GM19035 (cell line): ENCODE measurements at regions not wholly inside any gene's neighbourhood (a gene's known extent, or its start where the extent isn't known, plus 50 kb on each side); places are given as distances from the start of the nearest gene placed in this dataset.
"Not testable (repeated sequence)": the region's sequence is repeated elsewhere in the genome, so short reads cannot be mapped to it uniquely, and the experiment has no call there.

Experiments
- ATAC-seq: cut with Tn5 transposase; IDR thresholded peaks from one replicate; pipeline ENCODE4 v1.9.1; 2021; ENCODE audit not compliant: unreplicated experiment

DNA sequence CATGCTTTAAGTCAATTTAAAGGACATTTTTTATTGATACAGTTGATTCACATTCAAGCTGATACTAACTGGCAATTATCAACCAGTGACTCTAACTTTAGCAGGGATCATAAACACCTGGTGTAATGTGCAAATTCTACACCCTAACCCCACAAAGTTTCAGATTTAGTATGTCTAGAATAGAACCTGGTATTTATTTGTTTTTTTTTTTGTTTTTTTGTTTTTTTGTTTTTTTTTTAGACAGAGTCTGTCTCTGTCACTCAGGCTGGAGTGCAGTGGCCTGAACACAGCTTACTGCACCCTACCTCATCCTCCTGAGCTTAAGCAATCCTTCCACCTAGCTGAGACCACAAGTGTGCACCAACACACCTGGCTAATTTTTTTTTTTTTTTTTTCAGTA lies 311.2 kb upstream of the SEMA6A start:
- ATAC-seq, result peak; percentile 62

DNA sequence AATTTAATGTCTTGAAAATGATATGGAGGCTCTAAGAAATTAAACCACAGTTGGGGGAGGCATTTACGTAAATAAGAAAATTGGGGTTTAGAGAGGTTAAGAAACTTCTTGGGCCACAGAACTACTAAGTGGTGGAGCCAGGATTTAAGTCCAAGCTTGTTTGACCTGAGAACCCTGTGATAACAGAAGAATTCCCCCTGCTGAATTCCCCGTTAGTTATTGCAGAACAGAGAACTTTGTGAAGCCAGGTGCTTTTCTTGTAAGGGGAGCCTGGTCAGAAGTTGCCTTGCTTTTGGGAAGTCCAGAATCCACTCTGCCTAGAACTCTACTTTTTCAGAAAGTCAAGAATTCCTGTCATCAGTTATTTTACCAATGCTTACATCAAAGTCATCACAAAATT lies 309.3 kb upstream of the SEMA6A start:
- ATAC-seq, result no peak

GRCh38 chr5:116881921-116882531 lies 307.4 kb upstream of the SEMA6A start:
- ATAC-seq, result no peak

- no peak for ATAC-seq
Observed at GRCh38 chr5:116880601-116881000, 306.0 kb upstream of the SEMA6A start.

DNA sequence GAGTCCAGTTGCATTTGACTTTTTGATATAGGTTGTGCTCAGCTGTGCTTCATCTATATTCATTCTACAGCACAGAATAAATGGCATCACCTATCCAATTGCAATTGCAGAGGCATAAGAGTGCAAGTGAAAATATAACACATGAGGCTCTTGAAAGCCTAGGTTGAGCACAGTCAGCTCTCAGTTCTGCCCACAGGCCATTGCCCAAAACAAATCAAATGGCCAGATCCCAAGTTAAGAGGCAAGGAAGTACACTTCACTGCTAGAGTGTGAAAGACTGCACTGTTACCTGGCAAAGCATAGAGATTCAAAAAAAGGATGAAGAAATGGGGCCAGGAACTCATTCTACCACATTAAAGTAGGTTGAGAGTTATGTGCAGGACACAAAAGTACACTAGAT lies 305.5 kb upstream of the SEMA6A start:
- ATAC-seq, result no peak

DNA sequence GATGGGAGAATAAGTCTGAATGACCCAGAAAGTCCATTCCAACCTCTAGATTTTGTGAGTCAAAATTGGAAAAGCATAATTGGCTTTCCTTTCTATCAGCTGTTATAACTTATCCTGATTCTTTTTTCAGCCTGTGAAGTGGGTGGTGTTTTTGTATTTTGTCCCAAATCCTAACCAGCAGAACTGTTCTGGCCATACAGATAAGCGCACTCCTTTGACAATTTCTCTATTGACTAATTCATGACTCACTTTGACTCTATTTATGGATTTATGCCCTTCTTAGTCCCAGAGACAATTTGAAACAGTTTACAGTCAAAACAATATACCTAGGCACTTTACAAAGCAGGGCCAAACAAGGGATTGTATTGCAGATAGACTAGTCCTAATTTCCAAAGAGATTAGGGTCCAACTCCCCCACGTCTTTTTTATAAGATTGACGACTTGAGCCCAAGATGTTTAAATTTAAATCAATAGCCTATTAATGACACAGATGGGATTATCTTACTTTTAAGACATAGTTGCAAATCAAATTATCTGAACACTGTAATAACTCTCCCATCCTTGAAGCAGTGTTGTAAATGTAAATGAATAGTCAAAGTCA lies 301.7 kb upstream of the SEMA6A start:
- no peak for ATAC-seq

- ATAC-seq, result no peak
Observed at GRCh38 chr5:116872986-116873385, 298.4 kb upstream of the SEMA6A start.

- ATAC-seq, result no peak
Observed at GRCh38 chr5:116872486-116872885, 297.9 kb upstream of the SEMA6A start.

GRCh38 chr5:116867825-116868224 lies 293.2 kb upstream of the SEMA6A start:
- not testable (repeated sequence) for ATAC-seq

- no peak for ATAC-seq
Observed at GRCh38 chr5:116865651-116866050, 291.0 kb upstream of the SEMA6A start.

DNA sequence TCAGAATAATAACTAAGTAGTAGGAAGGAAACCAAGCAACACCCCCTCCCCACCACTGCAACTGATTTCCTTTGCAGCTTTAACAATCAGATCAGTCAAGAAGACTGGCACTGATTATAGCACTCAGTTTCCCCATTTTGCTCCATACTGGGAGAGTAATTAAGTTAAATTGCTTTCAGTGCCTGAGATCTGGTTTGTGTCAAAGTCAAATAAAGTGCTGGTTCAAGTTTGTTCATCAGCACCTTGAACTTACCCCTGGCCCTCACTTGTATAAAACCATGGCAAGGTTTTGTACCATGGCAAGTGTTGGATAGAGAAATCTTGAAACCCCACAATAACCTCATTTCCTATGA lies 290.2 kb upstream of the SEMA6A start:
- no peak for ATAC-seq

GRCh38 chr5:116864157-116864837 lies 289.7 kb upstream of the SEMA6A start:
- ATAC-seq, result no peak

- no peak for ATAC-seq
Observed at GRCh38 chr5:116862632-116863455, 288.2 kb upstream of the SEMA6A start.

GRCh38 chr5:116861666-116862065 lies 287.0 kb upstream of the SEMA6A start:
- ATAC-seq, result no peak

- ATAC-seq, result no peak
Observed at GRCh38 chr5:116861097-116861496, 286.5 kb upstream of the SEMA6A start.

DNA sequence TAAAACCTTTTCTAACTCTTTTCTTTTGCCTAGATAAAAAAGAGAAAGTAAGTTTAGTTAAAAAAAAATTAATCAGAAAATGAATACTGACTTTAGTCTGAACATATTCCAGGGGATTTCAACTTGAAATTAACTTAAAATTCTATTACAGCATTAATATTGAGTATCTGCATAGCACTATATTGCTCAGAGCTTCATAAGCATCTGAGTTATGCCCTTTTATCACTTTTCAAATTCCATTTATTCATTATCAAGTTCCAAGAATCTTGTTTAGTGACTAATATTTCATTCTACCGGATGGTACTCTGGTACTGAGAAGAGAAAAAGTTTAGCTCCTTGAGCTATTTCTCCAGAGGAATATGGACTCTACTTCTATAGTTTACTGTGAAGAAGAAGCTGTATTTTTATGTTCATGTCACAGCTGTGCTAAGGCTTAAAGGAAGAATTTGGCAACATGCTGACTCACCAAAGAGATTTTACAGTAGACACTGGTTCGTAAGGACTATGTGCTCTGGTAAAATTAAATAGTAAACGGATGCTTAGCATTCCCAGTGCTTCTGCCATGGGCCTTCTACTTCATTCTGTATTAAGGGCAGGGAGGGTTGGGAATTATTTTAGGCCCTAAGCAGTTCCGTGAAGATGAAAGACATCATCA lies 285.2 kb upstream of the SEMA6A start:
- no peak for ATAC-seq

- no peak for ATAC-seq
Observed at GRCh38 chr5:116858705-116859333, 284.2 kb upstream of the SEMA6A start.

DNA sequence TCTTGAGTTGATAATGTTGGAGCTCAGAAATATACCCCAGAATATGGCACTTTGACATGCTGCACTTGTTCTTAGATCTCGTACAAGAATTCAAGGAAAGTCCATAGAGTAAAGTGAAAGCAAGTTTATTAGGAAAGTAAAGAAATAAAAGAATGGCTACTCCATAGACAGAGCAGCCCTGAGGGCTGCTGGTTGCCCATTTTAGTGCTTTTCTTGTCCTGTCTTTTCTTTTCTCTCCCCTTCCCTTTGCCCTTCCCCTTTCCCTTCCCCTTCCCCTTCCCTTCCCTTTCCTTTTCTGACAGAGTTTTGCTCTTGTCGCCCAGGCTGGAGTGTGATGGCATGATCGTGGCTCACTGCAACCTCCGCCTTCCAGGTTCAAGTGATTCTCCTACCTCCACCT lies 283.4 kb upstream of the SEMA6A start:
- not testable (repeated sequence) for ATAC-seq

- ATAC-seq, result no peak
Observed at GRCh38 chr5:116856271-116856670, 281.6 kb upstream of the SEMA6A start.

- no peak for ATAC-seq
Observed at GRCh38 chr5:116853992-116854391, 279.4 kb upstream of the SEMA6A start.
